ENCODE measurements at regions not wholly inside any gene's neighbourhood (a gene's known extent, or its start where the extent isn't known, plus 50 kb on each side); places are given as distances from the start of the nearest gene placed in this dataset.

GRCh38 chr2:145221516-145221915 lies 701.6 kb upstream of the ZEB2 start:
- TF ChIP-seq, protein P1, sequence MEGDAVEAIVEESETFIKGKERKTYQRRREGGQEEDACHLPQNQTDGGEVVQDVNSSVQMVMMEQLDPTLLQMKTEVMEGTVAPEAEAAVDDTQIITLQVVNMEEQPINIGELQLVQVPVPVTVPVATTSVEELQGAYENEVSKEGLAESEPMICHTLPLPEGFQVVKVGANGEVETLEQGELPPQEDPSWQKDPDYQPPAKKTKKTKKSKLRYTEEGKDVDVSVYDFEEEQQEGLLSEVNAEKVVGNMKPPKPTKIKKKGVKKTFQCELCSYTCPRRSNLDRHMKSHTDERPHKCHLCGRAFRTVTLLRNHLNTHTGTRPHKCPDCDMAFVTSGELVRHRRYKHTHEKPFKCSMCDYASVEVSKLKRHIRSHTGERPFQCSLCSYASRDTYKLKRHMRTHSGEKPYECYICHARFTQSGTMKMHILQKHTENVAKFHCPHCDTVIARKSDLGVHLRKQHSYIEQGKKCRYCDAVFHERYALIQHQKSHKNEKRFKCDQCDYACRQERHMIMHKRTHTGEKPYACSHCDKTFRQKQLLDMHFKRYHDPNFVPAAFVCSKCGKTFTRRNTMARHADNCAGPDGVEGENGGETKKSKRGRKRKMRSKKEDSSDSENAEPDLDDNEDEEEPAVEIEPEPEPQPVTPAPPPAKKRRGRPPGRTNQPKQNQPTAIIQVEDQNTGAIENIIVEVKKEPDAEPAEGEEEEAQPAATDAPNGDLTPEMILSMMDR (conservative IDR thresholded peaks at IDR 0.05 in 1 of 2, IDR thresholded peaks at IDR 0.05 in 1 of 2; ENCODE audit: low read depth in 1 of 2, low read length in 2 of 2): no peak
- TF ChIP-seq EZH2 (IDR thresholded peaks at IDR 0.05; ENCODE audit: low read length, missing control alignments): no peak

Data from fibroblast of lung (primary cell).